Heart left ventricle (tissue), 16 donors: ENCODE measurements at regions not wholly inside any gene's neighbourhood (a gene's known extent, or its start where the extent isn't known, plus 50 kb on each side); places are given as distances from the start of the nearest gene placed in this dataset.

Source experiments
- ATAC-seq, 4 donors: fragments of 200-7000 bp; cut with Tn5 transposase; one replicate each; pipeline ENCODE4 v1.9.1; 2020 to 2022; ENCODE audit warnings: moderate library complexity in 4 of 4, mild to moderate bottlenecking in 3 of 4, moderate number of reproducible peaks in 1 of 4
- DNase-seq, 5 donors: peaks; one replicate each; pipeline ENCODE4 v3.0.0-alpha.2; 2020
- H3K27ac ChIP-seq, 12 donors: fragments of 200-600 bp; sonication (generic) in 4 of 12; one replicate each; pipeline versions ENCODE4 v1.5.0 to v1.8.0; 2016 to 2022; ENCODE audit warnings: mild to moderate bottlenecking in 2 of 12
- H3K27me3 ChIP-seq, 9 donors: fragments of 200-600 bp; sonication (generic) in 2 of 9; one replicate each; pipeline versions ENCODE4 v1.5.1 to v1.8.0; 2016 to 2022; ENCODE audit warnings: mild to moderate bottlenecking in 3 of 9
- H3K36me3 ChIP-seq, 9 donors: fragments of 200-600 bp; sonication (generic) in 2 of 9; one replicate each; pipeline versions ENCODE4 v1.5.0 to v1.8.0; 2018 to 2022; ENCODE audit warnings: mild to moderate bottlenecking in 2 of 9
- H3K4me1 ChIP-seq, 12 donors: fragments of 200-600 bp; sonication (generic) in 4 of 12; one replicate each; pipeline versions ENCODE4 v1.5.0 to v1.8.0; 2016 to 2022; ENCODE audit warnings: mild to moderate bottlenecking in 3 of 12
- H3K4me3 ChIP-seq, 12 donors: fragments of 200-600 bp; sonication (generic) in 4 of 12; one replicate each; pipeline versions ENCODE4 v1.5.0 to v1.8.0; 2017 to 2022; ENCODE audit warnings: mild to moderate bottlenecking in 9 of 12, moderate library complexity in 4 of 12
- H3K9me3 ChIP-seq, 12 donors: fragments of 200-600 bp; sonication (generic) in 4 of 12; one replicate each; pipeline versions ENCODE4 v1.5.0 to v1.8.0; 2016 to 2022; ENCODE audit warnings: mild to moderate bottlenecking in 1 of 12
- POLR2A ChIP-seq, 2 donors: fragments of 450-650 bp; IDR thresholded peaks; one replicate each; pipeline ENCODE4 v1.6.1; 2017; ENCODE audit warnings: antibody characterized with exemption in 2 of 2, mild to moderate bottlenecking in 2 of 2, moderate library complexity in 2 of 2
- WGBS, 4 donors: extraction: QIAGEN DNeasy Blood & Tissue Kit in 2 of 4; methylation state at CpG; one replicate each; pipeline versions ENCODE4 v1.1.5 to v1.1.7; 2013 to 2018; 5-methylcytosine and 5-hydroxymethylcytosine counted together
- intact Hi-C, 10 donors: fragments of 100-400 bp; cut with DNase I; formaldehyde crosslinking; loops; one replicate each; pipeline versions ENCODE4 v1.11.1 to v1.14.2; 2022
- TF ChIP-seq, protein P1 (sequence below), 12 donors: fragments of 200-600 bp; sonication (generic) in 4 of 12; IDR thresholded peaks; one replicate each; pipeline versions ENCODE4 v1.5.0 to v1.8.0; 2018 to 2022; ENCODE audit warnings: antibody characterized with exemption in 12 of 12, mild to moderate bottlenecking in 5 of 12
- donor health status: ischemic (EF 13 %, LVEDD 7.1; RV severe dilation, severe dysfunction).
- donor health status: healthy with polysubstance abuse.
- donor health status: DM: no; HTN: yes; CAD: no.
- donor health status: DM: no; HTN: no; CAD: no.
- donor health status: ischemic (EF 25% LVEDD 6.9; RV normal size, moderate dysfunction).
- donor health status: ischemic (EF 25% LVEDD 5.7; RV mildly dilated, moderate dysfunction).
- donor health status: healthy.
- donor health status: DM: yes; HTN: yes; CAD: no.
- donor health status: ischemic (EF 35%, LVEDD 5.7; RV mildly dilated, moderate dysfunction).
- donor health status: nonischemic (EF 11% LVEDD 7.7; RV severe dilation, severe dysfunction).
- donor health status: DM: yes; HTN: yes; CAD: no.
- donor health status: PGD.
- donor health status: ischemic (EF 29% LVEDD 5.4; RV normal size, mild dysfunction).
- donor health status: nonischemic (EF 23%, LVEDD 6.1; RV moderate dilation, normal function).

DNA sequence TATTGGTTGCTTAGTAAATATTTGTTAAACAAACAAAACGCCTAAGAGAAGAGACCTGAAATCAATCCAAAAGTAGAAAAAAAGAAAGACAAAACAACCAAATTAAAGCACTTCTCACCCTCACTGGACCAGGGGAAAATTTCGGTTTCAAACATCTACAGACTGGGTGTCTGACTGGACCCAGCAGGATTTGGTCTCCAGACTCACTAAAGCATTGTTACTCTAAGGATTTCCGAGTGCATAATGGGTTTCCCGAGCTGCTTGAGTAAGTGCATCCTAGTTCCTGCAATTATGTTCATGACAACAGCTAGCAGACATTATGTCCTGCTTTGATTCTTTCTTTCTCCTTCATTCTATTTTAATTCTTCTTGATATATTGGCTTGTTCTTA lies 51.8 kb upstream of the FAM3C start:
- DNase-seq (peak in 1 of 5 donors; percentile 7), ATAC-seq (peak; percentile 57 to 80 (median 71))
- no peaks in the 10 kb centered on the region for H3K36me3 ChIP-seq
- intact Hi-C loops, result loop anchor here in 2 of 10 donors (5.0 to 10.0 kb wide), 2 partner anchors 51 to 53 kb away; partner anchors contain the start of gene FAM3C (in 2 of the 2)
- no peaks in the 10 kb centered on the region for H3K27me3 ChIP-seq
- WGBS, 4 donors, result 17 to 46% (median 37%) methylated on average over 4 of the region's 4 CpGs
- peak overlapping the region in 1 of 12 donors; percentile 26 for H3K4me3 ChIP-seq
- H3K27ac ChIP-seq, result peak overlapping the region in 11 of 12 donors; percentile 10 to 74 (median 67)
- H3K4me1 ChIP-seq, result peaks cover 0 to 42% (median 7%) of the 10 kb centered on the region in 12 donors
- TF ChIP-seq POLR2A (IDR thresholded peaks at IDR 0.05), result no peak
- TF ChIP-seq, protein P1, sequence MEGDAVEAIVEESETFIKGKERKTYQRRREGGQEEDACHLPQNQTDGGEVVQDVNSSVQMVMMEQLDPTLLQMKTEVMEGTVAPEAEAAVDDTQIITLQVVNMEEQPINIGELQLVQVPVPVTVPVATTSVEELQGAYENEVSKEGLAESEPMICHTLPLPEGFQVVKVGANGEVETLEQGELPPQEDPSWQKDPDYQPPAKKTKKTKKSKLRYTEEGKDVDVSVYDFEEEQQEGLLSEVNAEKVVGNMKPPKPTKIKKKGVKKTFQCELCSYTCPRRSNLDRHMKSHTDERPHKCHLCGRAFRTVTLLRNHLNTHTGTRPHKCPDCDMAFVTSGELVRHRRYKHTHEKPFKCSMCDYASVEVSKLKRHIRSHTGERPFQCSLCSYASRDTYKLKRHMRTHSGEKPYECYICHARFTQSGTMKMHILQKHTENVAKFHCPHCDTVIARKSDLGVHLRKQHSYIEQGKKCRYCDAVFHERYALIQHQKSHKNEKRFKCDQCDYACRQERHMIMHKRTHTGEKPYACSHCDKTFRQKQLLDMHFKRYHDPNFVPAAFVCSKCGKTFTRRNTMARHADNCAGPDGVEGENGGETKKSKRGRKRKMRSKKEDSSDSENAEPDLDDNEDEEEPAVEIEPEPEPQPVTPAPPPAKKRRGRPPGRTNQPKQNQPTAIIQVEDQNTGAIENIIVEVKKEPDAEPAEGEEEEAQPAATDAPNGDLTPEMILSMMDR (IDR thresholded peaks at IDR 0.05), result no peak
- no peaks in the 10 kb centered on the region for H3K9me3 ChIP-seq

DNA sequence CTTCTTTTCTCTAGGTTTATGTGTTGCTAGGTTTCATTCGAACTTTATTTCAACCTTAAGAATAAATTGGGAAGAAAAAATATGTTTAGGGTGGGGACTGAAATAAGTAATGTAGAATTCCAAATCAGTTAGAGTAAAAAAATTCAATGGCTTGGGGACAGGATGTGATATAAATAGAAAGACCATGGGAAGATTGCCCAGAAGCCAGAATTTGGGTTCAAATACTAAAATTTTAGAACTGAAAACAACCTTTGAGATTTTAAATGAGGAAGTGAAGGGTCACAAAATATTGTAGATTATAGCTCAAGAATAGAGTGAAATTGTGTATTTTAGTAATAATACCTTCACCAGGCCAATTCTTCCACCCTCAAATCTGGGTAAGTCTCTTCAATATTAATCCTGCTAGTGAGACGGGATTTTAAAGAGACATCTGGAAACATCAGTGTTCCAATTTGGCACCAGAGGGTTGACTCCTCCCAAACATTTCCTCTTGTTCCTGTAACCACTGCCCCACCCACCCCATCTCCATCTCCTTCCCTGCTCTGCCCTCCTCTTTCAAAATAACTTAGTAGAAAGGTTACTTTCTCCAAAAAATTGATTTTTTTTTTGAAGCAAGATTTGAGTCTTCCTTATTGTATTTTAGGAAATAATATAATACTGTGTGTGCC lies 51.3 kb upstream of the FAM3C start:
- peak; percentile 81 to 89 (median 86) for ATAC-seq
- intact Hi-C loops, result loop anchor here in 2 of 10 donors (5.0 to 10.0 kb wide), 2 partner anchors 50 to 53 kb away; partner anchors contain the start of gene FAM3C (in 2 of the 2)
- no peak for TF ChIP-seq POLR2A (IDR thresholded peaks at IDR 0.05)
- TF ChIP-seq, protein P1 (IDR thresholded peaks at IDR 0.05), result no peak
- Histone ChIP-seq H3K36me3 (no peaks in the 10 kb centered on the region), H3K4me3 (peak overlapping the region in 2 of 12 donors; percentile 4 to 26), H3K27ac (peak overlapping the region; percentile 10 to 74 (median 66)), H3K27me3 (no peaks in the 10 kb centered on the region), H3K9me3 (no peaks in the 10 kb centered on the region), H3K4me1 (peaks cover 0 to 42% (median 7%) of the 10 kb centered on the region in 12 donors)
- DNase-seq, result peak in 4 of 5 donors; percentile 50 to 63 (median 55)
- whole genome bisulfite sequencing, 4 donors, result 40 to 50% (median 45%) methylated on average over 2 of the region's 2 CpGs

DNA sequence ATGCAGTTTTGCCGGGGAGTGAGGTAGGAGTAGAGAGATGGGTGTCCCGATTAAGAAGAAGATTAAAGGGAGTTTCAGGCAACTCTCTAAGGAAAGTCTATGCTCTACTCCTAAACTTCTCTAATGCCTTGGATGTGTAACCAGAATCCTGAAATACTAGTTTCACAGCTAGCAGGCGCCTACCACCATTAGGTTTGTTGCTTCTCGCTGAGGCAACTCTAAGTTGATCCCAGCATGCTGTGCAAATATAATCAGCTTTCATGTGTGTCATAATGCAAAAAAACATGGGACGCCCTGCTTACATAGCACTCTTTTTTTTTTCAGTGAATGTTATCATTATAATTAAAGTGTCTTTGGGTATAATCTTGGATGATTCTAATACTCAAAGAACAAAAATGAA lies 50.4 kb upstream of the FAM3C start:
- ATAC-seq, result no peak
- Histone ChIP-seq H3K27me3 (no peaks in the 10 kb centered on the region), H3K27ac (peak overlapping the region in 10 of 12 donors; percentile 51 to 74 (median 68)), H3K9me3 (no peaks in the 10 kb centered on the region), H3K4me1 (peaks cover 0 to 43% (median 7%) of the 10 kb centered on the region in 12 donors), H3K4me3 (peak overlapping the region in 2 of 12 donors; percentile 4 to 26), H3K36me3 (no peaks in the 10 kb centered on the region)
- intact Hi-C loops, result loop anchor here in 2 of 10 donors (5.0 to 10.0 kb wide), 2 partner anchors 49 to 52 kb away; partner anchors contain the start of gene FAM3C (in 2 of the 2)
- TF ChIP-seq POLR2A (IDR thresholded peaks at IDR 0.05), result no peak
- TF ChIP-seq, protein P1 (IDR thresholded peaks at IDR 0.05), result no peak
- WGBS, 4 donors, result 84 to 91% (median 88%) methylated on average over 5 of the region's 5 CpGs
- DNase-seq, result no peak
